Kidney epithelial cell (primary cell): ENCODE measurements at regions not wholly inside any gene's neighbourhood (a gene's known extent, or its start where the extent isn't known, plus 50 kb on each side); places are given as distances from the start of the nearest gene placed in this dataset.

ENCODE experiments used
- DNase-seq: peaks from one replicate; pipeline ENCODE4 v3.0.0-alpha.2; 2010; ENCODE audit warnings: low read depth
- H3K27me3 ChIP-seq: 2 replicates; pipeline ENCODE4 v1.6.0; 2011; ENCODE audit warnings: low read length; ENCODE audit not compliant: control insufficient read depth, insufficient read depth
- H3K36me3 ChIP-seq: 2 replicates; pipeline ENCODE4 v1.5.1; 2011; ENCODE audit warnings: low read length; ENCODE audit not compliant: control insufficient read depth, insufficient read depth
- H3K4me3 ChIP-seq: 2 replicates; pipeline ENCODE4 v1.5.1; 2011; ENCODE audit warnings: low read depth, mild to moderate bottlenecking, control low read depth, low read length
- TF ChIP-seq, protein P1 (sequence below): IDR thresholded peaks from 2 replicates; pipeline ENCODE4 v1.5.1; 2011; ENCODE audit warnings: mild to moderate bottlenecking, moderate library complexity, low read length, control low read depth, inconsistent platforms; ENCODE audit not compliant: insufficient read depth, poor library complexity, severe bottlenecking

DNA sequence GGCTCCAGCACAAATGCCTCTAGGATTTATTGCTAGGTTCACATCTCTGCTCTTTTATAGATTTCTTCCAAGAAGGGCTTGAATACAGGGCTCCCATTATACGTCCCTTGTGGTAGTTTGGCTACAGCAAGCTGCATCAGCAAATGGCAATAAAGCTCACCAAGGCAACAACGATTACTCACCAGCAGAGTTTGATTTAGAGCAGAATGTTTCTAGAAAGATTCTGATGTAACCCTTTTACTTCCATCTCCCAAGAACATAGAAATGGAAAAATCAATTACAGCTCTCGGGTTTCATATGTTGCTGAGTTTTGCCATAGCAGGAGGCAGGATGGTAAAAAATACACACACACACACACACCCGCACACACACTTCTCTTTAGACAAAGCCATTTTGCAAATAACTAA, 124.2 kb upstream of the TNPO1 start:
- no peaks in the 10 kb centered on the region for H3K27me3 ChIP-seq
- no peak overlapping the region for H3K4me3 ChIP-seq
- TF ChIP-seq, protein P1, sequence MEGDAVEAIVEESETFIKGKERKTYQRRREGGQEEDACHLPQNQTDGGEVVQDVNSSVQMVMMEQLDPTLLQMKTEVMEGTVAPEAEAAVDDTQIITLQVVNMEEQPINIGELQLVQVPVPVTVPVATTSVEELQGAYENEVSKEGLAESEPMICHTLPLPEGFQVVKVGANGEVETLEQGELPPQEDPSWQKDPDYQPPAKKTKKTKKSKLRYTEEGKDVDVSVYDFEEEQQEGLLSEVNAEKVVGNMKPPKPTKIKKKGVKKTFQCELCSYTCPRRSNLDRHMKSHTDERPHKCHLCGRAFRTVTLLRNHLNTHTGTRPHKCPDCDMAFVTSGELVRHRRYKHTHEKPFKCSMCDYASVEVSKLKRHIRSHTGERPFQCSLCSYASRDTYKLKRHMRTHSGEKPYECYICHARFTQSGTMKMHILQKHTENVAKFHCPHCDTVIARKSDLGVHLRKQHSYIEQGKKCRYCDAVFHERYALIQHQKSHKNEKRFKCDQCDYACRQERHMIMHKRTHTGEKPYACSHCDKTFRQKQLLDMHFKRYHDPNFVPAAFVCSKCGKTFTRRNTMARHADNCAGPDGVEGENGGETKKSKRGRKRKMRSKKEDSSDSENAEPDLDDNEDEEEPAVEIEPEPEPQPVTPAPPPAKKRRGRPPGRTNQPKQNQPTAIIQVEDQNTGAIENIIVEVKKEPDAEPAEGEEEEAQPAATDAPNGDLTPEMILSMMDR = no peak
- no peak for DNase-seq
- H3K36me3 ChIP-seq = no peaks in the 10 kb centered on the region

DNA sequence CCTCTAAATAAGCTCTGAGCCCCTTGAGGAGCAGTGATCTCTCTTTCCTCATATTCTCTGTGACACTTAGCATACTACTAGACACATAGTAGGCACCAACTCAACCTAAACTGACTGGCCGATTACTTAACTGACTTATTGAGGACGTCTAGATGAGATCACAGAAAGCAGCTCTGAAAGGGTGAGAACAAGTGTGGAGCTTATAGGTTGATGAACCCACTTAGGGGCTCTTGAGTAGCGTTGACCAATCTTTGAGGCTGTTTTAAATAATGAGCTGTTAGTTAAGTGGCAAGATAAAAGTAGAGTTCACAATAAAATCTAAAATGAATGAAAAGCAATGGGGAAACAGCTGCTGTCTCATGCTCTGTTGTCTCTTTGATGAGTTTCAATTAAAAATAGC, 124.7 kb upstream of the TNPO1 start:
- Histone ChIP-seq H3K36me3 (no peaks in the 10 kb centered on the region), H3K4me3 (no peak overlapping the region), H3K27me3 (no peaks in the 10 kb centered on the region)
- TF ChIP-seq, protein P1 = no peak
- no peak for DNase-seq

DNA sequence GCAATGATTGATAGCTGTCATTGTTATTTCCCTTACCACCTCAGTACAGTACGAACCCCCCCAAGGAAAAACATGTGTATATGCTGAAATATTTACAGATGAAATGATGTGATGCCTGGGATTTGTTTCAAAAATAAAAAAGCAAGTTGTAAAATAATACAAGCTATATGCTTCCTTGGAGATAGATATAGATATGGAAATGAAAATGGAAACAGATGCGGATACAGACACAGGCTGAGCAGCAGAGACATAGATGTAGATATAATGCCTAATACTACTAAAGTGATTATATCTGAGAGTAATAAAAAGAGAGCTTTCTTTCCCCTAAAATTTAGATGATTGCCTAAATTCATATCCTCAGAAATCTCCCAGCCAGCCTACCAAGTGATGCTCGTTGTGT, 127.5 kb upstream of the TNPO1 start:
- TF ChIP-seq, protein P1 = no peak
- no peak overlapping the region for H3K4me3 ChIP-seq
- DNase-seq = no peak
- no peaks in the 10 kb centered on the region for H3K36me3 ChIP-seq
- H3K27me3 ChIP-seq = no peaks in the 10 kb centered on the region

DNA sequence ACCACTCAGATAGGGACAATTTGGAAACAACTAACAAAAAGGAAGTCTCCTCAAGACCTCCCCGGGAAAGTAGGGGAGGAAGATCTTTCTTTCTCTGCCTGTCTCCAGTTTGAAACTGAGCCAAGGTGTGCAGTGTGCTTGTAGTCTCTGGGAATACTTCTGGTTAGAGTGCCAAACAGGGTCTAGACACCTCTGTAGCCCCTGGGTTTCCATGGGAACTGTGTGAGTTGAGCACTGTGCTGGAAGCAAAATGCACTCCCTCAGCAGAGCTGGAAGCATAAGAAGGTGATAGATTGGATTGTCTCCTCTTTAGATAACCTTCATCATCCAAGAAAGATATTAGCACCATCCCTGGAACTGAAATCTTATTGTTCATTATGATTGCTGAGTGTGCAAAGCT, 129.2 kb upstream of the TNPO1 start:
- no peaks in the 10 kb centered on the region for H3K27me3 ChIP-seq
- no peaks in the 10 kb centered on the region for H3K36me3 ChIP-seq
- H3K4me3 ChIP-seq = no peak overlapping the region
- TF ChIP-seq, protein P1 = no peak
- DNase-seq = no peak

DNA sequence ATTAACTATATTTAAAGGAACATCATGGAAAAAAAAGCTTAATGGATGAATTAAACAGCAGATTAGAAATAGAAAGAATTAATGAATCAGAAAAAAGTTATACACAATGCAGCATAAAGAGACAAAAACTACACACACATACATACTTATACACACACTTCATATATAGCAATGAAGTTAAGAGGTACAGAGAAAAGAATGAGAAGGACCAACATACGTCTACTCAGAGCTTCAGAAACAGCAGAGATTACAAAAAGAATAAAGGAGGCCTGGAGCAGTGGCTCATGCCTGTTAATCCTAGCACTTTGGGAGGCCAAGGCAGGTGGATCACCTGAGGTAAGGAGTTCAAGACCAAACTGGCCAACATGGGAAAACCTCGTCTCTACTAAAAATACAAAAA, 133.9 kb upstream of the TNPO1 start:
- no peak for DNase-seq
- TF ChIP-seq, protein P1 = no peak
- Histone ChIP-seq H3K36me3 (no peaks in the 10 kb centered on the region), H3K27me3 (no peaks in the 10 kb centered on the region), H3K4me3 (no peak overlapping the region)

DNA sequence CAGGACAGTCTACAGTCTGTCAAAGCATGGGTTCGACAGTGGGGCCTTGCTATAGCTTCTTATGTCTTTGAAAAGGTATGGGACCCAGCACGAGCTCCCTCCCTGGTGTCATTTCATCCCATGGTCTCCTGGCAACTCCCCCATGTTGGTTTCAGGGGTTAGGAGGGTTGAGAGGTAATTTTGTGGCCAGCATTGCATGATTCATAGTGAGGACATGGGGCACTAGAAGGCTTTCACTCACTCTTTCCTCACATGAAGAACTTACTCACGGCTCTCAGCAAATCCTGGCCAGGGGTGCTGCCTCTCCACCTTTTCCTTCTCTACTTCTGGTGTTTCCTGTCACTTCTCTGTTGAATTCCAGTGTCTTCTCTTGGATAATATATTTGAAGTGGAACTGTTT, 134.7 kb upstream of the TNPO1 start:
- no peaks in the 10 kb centered on the region for H3K27me3 ChIP-seq
- TF ChIP-seq, protein P1 = no peak
- H3K36me3 ChIP-seq = no peaks in the 10 kb centered on the region
- no peak for DNase-seq
- no peak overlapping the region for H3K4me3 ChIP-seq
